ENCODE measurements at regions not wholly inside any gene's neighbourhood (a gene's known extent, or its start where the extent isn't known, plus 50 kb on each side); places are given as distances from the start of the nearest gene placed in this dataset.
"Not testable (repeated sequence)": the region's sequence is repeated elsewhere in the genome, so short reads cannot be mapped to it uniquely, and the experiment has no call there.

DNA sequence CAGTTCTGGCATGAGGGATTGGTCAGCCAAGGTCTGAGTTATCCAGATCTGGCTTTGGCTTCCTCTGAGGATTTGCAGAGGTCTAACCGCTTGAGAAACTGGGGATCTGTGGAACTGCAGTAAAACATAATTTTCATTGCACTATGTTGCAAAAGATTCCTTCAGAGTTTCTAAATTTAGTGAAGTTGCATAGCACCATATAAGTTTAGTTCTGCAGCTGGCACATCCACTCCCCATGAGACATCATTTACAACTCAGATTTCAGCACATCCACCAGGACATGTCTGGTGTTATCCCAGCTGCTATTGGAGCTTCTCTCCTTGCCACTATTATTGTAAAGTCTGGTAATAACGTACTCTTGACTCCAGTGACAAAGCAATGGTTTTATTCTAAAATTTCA lies 181.5 kb downstream of the CWF19L2 start:
- DNase-seq, result no peak

- DNase-seq, result no peak
Observed at GRCh38 chr11:107275632-107276031, 182.0 kb downstream of the CWF19L2 start.

DNA sequence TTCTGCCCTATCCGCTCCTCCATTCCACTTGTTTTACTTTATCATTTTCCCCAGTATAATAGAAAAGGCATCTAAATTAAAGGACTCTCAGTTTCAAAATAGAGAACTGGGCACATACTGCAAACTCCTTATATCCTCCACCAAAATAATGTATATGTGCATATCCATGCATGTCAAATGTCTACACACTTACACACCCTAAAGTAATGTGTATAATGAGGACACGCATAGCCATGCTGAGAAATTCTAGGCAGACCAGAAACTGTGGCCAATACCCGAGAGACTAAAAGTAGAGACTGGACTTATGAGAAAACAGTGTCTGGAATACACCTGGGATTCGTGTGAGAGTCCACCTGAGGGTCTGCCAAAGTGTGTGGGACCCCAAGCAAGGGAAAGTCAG lies 183.5 kb downstream of the CWF19L2 start:
- DNase-seq, result no peak

- no peak for DNase-seq
Observed at GRCh38 chr11:107272561-107272960, 185.1 kb downstream of the CWF19L2 start.

GRCh38 chr11:107271425-107271824 lies 186.2 kb downstream of the CWF19L2 start:
- no peak for DNase-seq

- no peak for DNase-seq
Observed at GRCh38 chr11:107268977-107269376, 188.6 kb downstream of the CWF19L2 start.

GRCh38 chr11:107266455-107266854 lies 191.2 kb downstream of the CWF19L2 start:
- no peak for DNase-seq

DNA sequence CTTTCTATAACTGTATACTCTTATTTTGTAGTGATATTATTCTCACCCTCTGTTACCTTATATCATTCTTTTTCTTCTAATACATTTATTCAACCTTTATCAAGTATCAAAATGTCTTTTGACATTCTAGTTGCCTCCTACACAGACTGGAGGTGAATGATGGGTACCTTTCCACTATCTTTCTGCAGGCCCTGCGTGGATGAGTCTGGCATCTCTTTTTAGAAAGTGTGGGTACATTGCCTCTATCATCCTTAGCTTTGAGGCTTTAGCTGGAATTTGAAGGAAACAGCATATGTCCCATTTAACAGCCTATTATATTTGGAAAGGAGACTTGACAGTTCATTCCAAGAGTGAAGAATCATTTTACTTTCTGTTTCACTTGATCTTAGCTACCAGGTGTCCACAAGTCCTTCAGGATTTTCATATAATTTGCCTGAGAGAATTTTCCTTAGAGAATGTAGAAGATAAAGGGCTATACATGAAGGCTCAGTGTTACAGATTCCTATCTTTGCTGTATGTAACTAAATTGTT lies 192.0 kb downstream of the CWF19L2 start:
- no peak for DNase-seq

GRCh38 chr11:107263844-107264563 lies 193.6 kb downstream of the CWF19L2 start:
- no peak for DNase-seq

GRCh38 chr11:107259811-107260221 lies 197.8 kb downstream of the CWF19L2 start:
- no peak for DNase-seq

GRCh38 chr11:107257710-107258109 lies 199.9 kb downstream of the CWF19L2 start:
- no peak for DNase-seq

GRCh38 chr11:107253661-107254060 lies 204.0 kb downstream of the CWF19L2 start:
- not testable (repeated sequence) for DNase-seq

DNA sequence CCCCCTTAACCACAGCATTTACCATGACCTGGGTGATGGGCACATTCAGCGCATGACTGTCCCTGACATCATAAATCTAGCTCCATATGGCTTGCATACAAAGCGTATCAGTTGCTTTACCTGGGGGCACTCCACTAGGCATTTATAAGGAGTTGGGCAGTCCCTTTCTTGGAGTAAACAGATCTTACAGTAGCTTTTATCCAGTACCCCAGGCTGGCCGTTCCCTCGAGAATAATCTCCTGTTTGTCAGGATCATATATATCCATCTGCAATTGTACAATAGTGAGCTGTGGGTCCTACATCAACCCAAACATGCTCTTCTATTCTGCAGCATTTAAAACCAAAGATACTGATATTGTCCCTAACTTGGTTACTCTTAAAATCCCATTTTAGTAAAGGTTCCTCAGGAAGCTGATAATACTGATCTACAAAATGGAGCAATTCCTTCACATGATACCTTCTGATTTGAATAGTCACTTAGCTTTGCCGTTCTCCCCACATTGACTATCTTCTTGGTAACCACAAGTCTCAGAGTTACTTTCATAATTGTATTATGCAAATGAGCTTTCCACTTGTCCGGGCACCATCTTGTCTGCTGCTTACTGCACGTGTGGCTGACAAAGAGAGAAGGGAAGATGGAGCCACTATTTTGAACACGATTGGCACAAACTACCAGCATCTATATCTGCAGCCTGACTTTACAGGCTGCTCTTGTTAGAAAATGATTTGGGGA lies 205.0 kb downstream of the CWF19L2 start:
- DNase-seq, result no peak

DNA sequence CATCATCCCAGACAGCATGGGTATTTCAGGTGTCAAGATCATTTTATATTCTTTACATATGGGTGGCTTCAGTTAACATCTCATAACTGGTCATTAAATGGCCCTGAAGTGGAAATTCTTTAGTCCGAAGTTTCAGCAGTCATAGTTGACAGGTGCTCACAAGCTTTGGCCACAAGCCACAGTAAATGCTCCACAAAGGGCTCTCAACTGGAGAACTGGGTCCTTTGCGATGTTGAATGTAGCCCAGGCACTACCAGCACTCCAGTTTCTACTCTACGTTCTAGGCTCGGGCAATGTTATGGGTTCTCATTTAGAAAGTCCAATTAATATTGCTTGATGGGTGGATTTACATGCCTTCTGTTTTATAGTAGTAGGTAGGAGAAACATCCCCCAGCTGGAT lies 206.3 kb downstream of the CWF19L2 start:
- no peak for DNase-seq

DNA sequence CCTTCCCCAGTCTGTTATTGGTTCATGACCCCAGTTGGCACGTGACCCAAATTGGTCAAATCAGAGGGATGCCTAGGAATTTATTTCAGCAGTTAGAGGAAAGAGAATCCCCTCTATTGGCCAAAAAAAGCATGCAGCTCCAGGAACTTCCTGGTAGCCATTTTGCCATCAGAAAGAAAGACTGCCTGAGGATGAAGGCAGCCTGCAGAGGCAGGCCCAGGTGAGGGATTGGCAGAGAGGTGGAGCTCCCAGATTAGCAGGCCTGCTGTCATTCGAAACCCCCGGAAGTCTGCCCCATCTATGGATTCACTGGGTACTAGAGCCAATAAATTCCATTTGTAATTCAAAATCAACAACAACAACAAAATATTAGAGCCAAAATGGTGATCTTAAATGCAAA lies 207.6 kb downstream of the CWF19L2 start:
- no peak for DNase-seq

DNA sequence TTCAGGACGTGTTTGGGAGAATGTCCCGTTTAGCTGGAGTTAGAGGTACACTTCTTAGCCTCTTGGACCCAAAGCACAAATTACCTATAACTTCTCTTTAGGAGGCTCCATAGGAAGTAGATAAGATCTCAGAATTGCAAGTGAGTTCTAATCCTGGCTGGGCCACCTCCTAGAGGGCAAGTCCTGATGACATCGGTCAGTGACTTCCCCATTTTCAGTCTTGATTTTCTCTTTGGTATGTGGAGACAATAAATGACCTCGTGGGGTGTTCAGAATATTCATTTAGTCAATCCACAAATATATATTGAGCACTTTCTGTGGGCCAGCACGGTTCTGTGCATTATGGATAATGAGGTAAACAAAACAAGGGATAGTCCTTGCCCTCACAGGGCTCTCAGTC lies 208.6 kb downstream of the CWF19L2 start:
- DNase-seq, result no peak

DNA sequence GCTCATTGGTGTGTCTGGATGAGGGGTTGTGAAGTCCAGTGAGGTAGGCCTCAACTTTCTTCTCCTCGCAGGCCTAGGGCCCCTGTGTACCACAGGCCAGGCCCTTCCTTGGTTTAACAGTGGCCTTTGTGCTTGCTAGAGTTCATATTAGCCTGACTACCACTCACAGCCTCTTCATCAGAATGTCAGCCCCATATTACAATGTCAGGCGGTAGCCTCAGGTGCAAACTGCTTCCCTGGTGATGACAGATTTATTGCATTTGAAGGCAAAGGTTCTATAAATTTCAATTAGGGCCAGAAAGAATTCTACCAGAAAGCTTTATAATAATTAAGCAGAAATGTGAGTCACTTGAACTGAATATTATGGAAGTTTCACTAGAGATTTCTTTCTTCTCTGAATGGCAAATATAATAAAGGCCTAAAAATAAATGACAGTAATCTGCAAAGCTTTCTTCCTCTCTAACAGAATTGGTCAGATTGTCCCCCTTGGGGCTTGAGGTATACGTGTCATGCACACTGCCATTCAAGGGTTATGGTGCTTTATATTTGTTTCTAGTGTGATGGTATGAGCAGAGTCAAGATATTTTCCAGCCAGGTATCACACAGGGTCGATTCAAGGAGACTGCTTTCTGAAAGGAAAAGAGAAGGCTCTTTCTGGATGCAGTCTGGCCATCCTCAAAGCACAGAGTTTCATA lies 210.3 kb downstream of the CWF19L2 start:
- no peak for DNase-seq

- DNase-seq, result no peak
Observed at GRCh38 chr11:107243929-107244328, 213.7 kb downstream of the CWF19L2 start.

- DNase-seq, result no peak
Observed at GRCh38 chr11:107232451-107232850, 214.2 kb upstream of the GUCY1A2 start.

DNA sequence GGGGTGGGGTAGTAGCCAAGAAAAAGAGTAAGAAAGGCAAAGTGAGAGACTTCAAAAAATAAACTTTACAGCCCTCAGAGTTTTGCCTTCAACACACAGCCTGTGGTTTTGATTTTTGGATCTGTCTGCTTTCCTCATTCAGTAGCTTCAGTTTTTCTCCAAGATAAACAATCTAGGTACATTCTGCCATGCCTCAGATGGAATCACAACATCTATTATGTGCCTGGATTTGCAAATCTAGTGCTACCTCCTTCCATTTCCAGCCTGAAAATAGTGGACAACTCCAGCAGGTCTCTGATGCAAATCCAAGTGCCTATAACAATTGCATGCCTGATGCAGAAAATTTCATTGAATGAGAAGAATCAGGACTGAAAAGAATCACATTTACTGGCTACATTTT lies 206.6 kb upstream of the GUCY1A2 start:
- no peak for DNase-seq

DNA sequence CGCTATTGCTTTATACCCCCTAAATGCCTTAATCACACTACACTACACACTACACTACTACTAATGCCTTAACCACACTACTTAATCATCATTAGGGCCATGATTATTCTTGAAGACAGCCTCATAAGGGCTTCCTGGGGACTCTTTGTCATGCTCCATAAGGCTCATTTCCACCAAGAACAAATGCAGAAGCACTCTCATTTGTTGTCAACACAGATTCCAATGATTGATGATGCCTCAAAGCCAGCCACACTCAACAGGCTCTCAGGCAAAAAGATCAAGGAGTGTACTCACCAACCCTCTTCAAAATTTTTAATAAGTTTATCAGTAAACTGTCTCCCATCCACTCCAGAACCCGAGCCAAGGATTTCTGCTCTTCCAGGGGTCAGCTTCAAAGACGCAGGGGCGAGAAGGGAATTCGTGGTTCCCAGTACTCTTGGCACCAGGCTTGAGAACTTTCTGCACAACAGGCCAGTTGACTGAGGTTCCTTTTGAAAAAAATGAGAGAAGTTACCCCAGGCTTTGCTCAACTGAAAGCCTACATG lies 204.7 kb upstream of the GUCY1A2 start:
- no peak for DNase-seq

DNA sequence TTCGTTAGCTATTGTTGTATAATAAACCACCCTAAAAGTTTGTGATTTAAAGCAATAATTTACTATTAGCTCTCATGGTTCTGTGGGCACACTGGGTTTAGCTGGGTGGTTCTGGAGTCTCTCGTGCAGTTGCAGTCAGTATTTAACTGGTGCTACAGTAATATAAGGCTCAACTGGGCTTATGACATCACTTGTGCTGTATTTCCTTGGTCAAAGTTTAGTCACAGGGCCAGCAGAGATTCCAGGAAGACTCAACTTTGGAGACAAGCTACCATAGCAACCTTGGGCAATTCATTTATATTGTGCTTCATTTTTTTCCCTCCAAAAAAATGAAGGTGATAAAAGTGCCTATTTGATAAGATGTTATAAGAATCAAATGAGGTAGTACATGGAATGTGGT lies 204.2 kb upstream of the GUCY1A2 start:
- no peak for DNase-seq

- DNase-seq, result no peak
Observed at GRCh38 chr11:107221748-107222285, 203.5 kb upstream of the GUCY1A2 start.
